ENCODE measurements at regions not wholly inside any gene's neighbourhood (a gene's known extent, or its start where the extent isn't known, plus 50 kb on each side); places are given as distances from the start of the nearest gene placed in this dataset.
"Not testable (repeated sequence)": the region's sequence is repeated elsewhere in the genome, so short reads cannot be mapped to it uniquely, and the experiment has no call there.

- no peak overlapping the region for H3K4me3 ChIP-seq (ENCODE audit: low read depth, low read length)
- no peak for DNase-seq (ENCODE audit: low read depth)
- TF ChIP-seq CTCF (conservative IDR thresholded peaks at IDR 0.05; ENCODE audit: low read depth, low read length), result no peak
Observed at GRCh38 chr4:114043116-114043515, 63.7 kb upstream of the ARSJ start.

GRCh38 chr4:114044351-114044750, 64.9 kb upstream of the ARSJ start:
- not testable (repeated sequence) for H3K4me3 ChIP-seq (ENCODE audit: low read depth, low read length)

GRCh38 chr4:114046331-114046730, 66.9 kb upstream of the ARSJ start:
- H3K4me3 ChIP-seq (ENCODE audit: low read depth, low read length), result no peak overlapping the region
- no peak for DNase-seq (ENCODE audit: low read depth)
- no peak for TF ChIP-seq CTCF (conservative IDR thresholded peaks at IDR 0.05; ENCODE audit: low read depth, low read length)

More at GRCh38 chr4:114044351-114044750, 64.9 kb upstream of the ARSJ start:
- DNase-seq (ENCODE audit: low read depth), result not testable (repeated sequence)

- DNase-seq (ENCODE audit: low read depth); H3K4me3 ChIP-seq (ENCODE audit: low read depth, low read length): not testable (repeated sequence)
Observed at GRCh38 chr4:114048154-114048553, 68.7 kb upstream of the ARSJ start.

- no peak overlapping the region for H3K4me3 ChIP-seq (ENCODE audit: low read depth, low read length)
- no peak for DNase-seq (ENCODE audit: low read depth)
- no peak for TF ChIP-seq CTCF (conservative IDR thresholded peaks at IDR 0.05; ENCODE audit: low read depth, low read length)
Observed at GRCh38 chr4:114052227-114052626, 72.8 kb upstream of the ARSJ start.

GRCh38 chr4:114056599-114056998, 77.2 kb upstream of the ARSJ start:
- no peak for DNase-seq (ENCODE audit: low read depth)
- H3K4me3 ChIP-seq (ENCODE audit: low read depth, low read length), result no peak overlapping the region
- TF ChIP-seq CTCF (conservative IDR thresholded peaks at IDR 0.05; ENCODE audit: low read depth, low read length), result no peak

- TF ChIP-seq CTCF (conservative IDR thresholded peaks at IDR 0.05; ENCODE audit: low read depth, low read length), result peak; percentile 13
- DNase-seq (ENCODE audit: low read depth), result no peak
- no peak overlapping the region for H3K4me3 ChIP-seq (ENCODE audit: low read depth, low read length)
Observed at GRCh38 chr4:114057746-114058145, 78.3 kb upstream of the ARSJ start.

- DNase-seq (ENCODE audit: low read depth), result no peak
- no peak overlapping the region for H3K4me3 ChIP-seq (ENCODE audit: low read depth, low read length)
- TF ChIP-seq CTCF (conservative IDR thresholded peaks at IDR 0.05; ENCODE audit: low read depth, low read length), result no peak
Observed at GRCh38 chr4:114062499-114062898, 83.1 kb upstream of the ARSJ start.
